Esophagus (tissue), 2 donors: ENCODE measurements at regions not wholly inside any gene's neighbourhood (a gene's known extent, or its start where the extent isn't known, plus 50 kb on each side); places are given as distances from the start of the nearest gene placed in this dataset.

Experiments used
- H3K27ac ChIP-seq, 2 donors: one replicate each; pipeline ENCODE4 v1.5.1; 2013; ENCODE audit warnings: low read depth in 2 of 2, mild to moderate bottlenecking in 2 of 2, inconsistent platforms in 1 of 2, low read length in 1 of 2, moderate library complexity in 1 of 2
- H3K27me3 ChIP-seq, 2 donors: one replicate each; pipeline ENCODE4 v1.6.1; 2013; ENCODE audit warnings: low read length in 2 of 2, control low read depth in 1 of 2, mild to moderate bottlenecking in 1 of 2; ENCODE audit not compliant: insufficient read depth in 2 of 2, control insufficient read depth in 1 of 2
- H3K36me3 ChIP-seq, 2 donors: one replicate each; pipeline ENCODE4 v1.6.1; 2013; ENCODE audit warnings: low read length in 1 of 2; ENCODE audit not compliant: control insufficient read depth in 2 of 2, insufficient read depth in 2 of 2
- H3K4me1 ChIP-seq, 2 donors: one replicate each; pipeline ENCODE4 v1.6.1; 2013; ENCODE audit warnings: low read length in 1 of 2; ENCODE audit not compliant: control insufficient read depth in 2 of 2, insufficient read depth in 2 of 2
- H3K4me3 ChIP-seq, 2 donors: one replicate each; pipeline ENCODE4 v1.5.1; 2013; ENCODE audit warnings: low read length in 2 of 2, mild to moderate bottlenecking in 2 of 2, low read depth in 1 of 2, moderate library complexity in 1 of 2
- H3K9me3 ChIP-seq, 2 donors: one replicate each; pipeline ENCODE4 v1.6.1; 2013; ENCODE audit warnings: mild to moderate bottlenecking in 2 of 2, low read depth in 1 of 2, low read length in 1 of 2, moderate library complexity in 1 of 2; ENCODE audit not compliant: control insufficient read depth in 2 of 2, insufficient read depth in 1 of 2
- WGBS, 2 donors: extraction: QIAGEN DNeasy Blood & Tissue Kit; methylation state at CpG; one replicate each; pipeline ENCODE4 v1.1.7; 2013; 5-methylcytosine and 5-hydroxymethylcytosine counted together
- donor health status: healthy with polysubstance abuse.
- donor health status: Bipolar disorder and iron deficiency.

GRCh38 chr3:24999357-24999756, 428.7 kb upstream of the RARB start:
- Histone ChIP-seq H3K4me1 (no peaks in the 10 kb centered on the region), H3K27me3 (no peaks in the 10 kb centered on the region), H3K27ac (no peak overlapping the region), H3K4me3 (no peak overlapping the region), H3K9me3 (no peaks in the 10 kb centered on the region), H3K36me3 (no peaks in the 10 kb centered on the region)
- 85 to 92% methylated on average over 2 of the region's 2 CpGs for WGBS, 2 donors

- Histone ChIP-seq H3K27me3 (no peaks in the 10 kb centered on the region), H3K9me3 (no peaks in the 10 kb centered on the region), H3K36me3 (no peaks in the 10 kb centered on the region), H3K4me1 (no peaks in the 10 kb centered on the region), H3K4me3 (no peak overlapping the region), H3K27ac (no peak overlapping the region)
- WGBS, 2 donors, result 53 to 64% methylated on average over 1 of the region's 1 CpG
Measured at GRCh38 chr3:25000971-25001591, 427.0 kb upstream of the RARB start.

GRCh38 chr3:25002052-25002451, 426.0 kb upstream of the RARB start:
- 34 to 40% methylated on average over 2 of the region's 2 CpGs for WGBS, 2 donors

DNA sequence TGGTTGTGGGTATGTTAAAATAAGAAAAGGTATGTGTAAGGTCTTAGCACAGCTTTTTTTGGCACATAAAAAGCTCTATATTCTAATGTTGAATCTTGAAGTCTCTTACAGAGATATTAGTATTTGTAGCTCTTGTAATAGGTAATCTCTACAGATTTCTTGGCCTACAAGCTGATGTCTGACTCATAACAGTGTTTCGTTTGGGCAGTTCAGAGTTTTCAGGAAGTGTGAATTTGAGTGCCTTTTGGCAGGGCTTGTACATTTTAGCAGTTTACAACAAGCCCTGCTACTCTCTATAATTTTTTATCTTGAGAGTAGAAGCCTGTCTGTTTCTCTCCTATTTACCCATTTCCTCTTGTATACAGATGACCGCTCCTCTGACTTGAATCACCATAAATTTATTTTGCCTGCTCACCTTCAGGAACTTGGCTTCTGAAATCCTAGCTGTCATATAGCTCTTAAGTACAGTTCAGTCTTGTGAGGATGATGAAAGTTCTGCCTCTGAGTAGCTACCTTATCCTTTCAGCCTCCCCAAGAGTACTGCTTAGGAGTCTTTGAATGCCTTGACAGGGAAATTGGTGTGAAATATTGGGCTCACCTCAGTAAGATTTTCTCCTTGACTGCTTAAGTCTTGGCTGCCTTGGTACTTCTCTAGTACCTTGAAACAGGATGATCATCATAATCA, 419.9 kb upstream of the RARB start:
- Histone ChIP-seq H3K4me3 (no peak overlapping the region), H3K4me1 (no peaks in the 10 kb centered on the region), H3K27ac (peak overlapping the region in 1 of 2 donors; percentile 2), H3K9me3 (no peaks in the 10 kb centered on the region), H3K36me3 (no peaks in the 10 kb centered on the region), H3K27me3 (no peaks in the 10 kb centered on the region)
- WGBS, 2 donors, result 13 to 30% methylated on average over 2 of the region's 2 CpGs

More at GRCh38 chr3:25002052-25002451, 426.0 kb upstream of the RARB start:
- Histone ChIP-seq H3K4me1 (no peaks in the 10 kb centered on the region), H3K27ac (no peak overlapping the region), H3K9me3 (no peaks in the 10 kb centered on the region), H3K4me3 (no peak overlapping the region), H3K36me3 (no peaks in the 10 kb centered on the region), H3K27me3 (no peaks in the 10 kb centered on the region)

GRCh38 chr3:25009665-25010064, 418.4 kb upstream of the RARB start:
- no peaks in the 10 kb centered on the region for H3K9me3 ChIP-seq
- H3K27ac ChIP-seq, result no peak overlapping the region
- WGBS, 2 donors, result 49 to 67% methylated on average over 2 of the region's 2 CpGs
- H3K27me3 ChIP-seq, result peaks cover 0 to 3% of the 10 kb centered on the region in 2 donors
- H3K4me1 ChIP-seq, result no peaks in the 10 kb centered on the region
- no peak overlapping the region for H3K4me3 ChIP-seq
- no peaks in the 10 kb centered on the region for H3K36me3 ChIP-seq

DNA sequence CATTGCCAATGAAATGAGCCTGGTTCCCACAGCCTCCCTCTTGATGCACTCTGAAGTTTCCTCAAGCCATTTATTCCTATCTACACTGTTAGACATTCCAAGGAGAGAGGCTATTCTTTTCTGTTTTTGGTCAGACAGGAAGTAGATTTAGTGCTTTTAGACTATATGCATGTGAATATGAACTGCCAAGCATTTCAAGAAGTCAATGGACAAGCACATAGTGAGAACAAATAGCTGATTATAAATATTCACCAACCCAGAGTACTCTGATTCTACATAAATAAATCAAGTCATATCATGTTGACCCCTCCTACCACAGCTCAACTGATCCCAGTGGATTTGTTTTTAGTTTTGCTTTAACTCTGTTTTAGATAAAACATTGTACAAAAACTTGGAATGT, 412.5 kb upstream of the RARB start:
- no peaks in the 10 kb centered on the region for H3K4me1 ChIP-seq
- H3K27ac ChIP-seq, result no peak overlapping the region
- no peaks in the 10 kb centered on the region for H3K36me3 ChIP-seq
- peaks cover 0 to 3% of the 10 kb centered on the region in 2 donors for H3K27me3 ChIP-seq
- H3K4me3 ChIP-seq, result no peak overlapping the region
- H3K9me3 ChIP-seq, result no peaks in the 10 kb centered on the region

- H3K4me3 ChIP-seq, result no peak overlapping the region
- no peaks in the 10 kb centered on the region for H3K9me3 ChIP-seq
- H3K27me3 ChIP-seq, result peaks cover 3 to 4% of the 10 kb centered on the region in 2 donors
- no peaks in the 10 kb centered on the region for H3K36me3 ChIP-seq
- H3K4me1 ChIP-seq, result no peaks in the 10 kb centered on the region
- no peak overlapping the region for H3K27ac ChIP-seq
Measured at GRCh38 chr3:25018909-25019308, 409.2 kb upstream of the RARB start.

DNA sequence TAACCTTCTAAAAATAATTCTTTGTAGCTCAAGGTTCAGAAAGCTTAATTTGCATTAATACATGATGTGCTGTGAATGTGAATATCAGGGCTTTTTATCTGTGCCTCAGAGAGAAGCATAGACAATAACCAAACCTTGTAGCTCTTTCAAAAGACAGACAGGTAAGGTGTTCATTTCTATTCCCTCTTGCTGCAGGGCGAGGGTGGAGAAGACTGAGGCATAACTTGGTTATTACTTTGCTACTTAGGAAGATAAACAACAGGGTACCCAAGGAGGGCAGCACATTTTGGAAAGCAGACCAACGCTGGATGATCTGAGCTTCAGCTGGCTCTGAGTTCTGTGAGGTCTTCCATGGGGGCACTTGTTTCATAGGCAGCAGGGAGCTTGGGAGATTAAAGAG, 408.6 kb upstream of the RARB start:
- Histone ChIP-seq H3K27ac (no peak overlapping the region), H3K36me3 (no peaks in the 10 kb centered on the region), H3K4me3 (no peak overlapping the region), H3K27me3 (peaks cover 1 to 4% of the 10 kb centered on the region in 2 donors), H3K9me3 (no peaks in the 10 kb centered on the region), H3K4me1 (no peaks in the 10 kb centered on the region)
- WGBS, 2 donors, result 65 to 71% methylated on average over 2 of the region's 2 CpGs

DNA sequence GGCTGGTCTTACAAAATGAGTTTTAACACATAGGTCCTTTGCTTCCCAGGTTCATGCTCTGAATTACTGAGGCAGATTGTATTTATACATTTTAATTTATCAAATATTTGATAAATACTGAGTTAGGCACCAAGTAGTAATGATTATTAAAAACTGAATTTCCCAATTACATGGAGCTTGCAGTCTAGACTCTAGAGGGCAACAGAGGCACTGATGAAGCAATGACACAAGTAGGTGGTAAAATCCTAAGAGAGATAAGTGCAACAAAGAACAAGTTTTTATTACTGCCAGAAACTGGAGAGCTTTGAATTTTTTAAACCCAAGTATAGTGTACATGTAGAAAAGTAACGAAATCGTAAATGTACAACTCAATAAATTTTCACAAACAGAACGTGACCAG, 406.2 kb upstream of the RARB start:
- peaks cover 0 to 4% of the 10 kb centered on the region in 2 donors for H3K27me3 ChIP-seq
- H3K4me3 ChIP-seq, result no peak overlapping the region
- 69 to 91% methylated on average over 3 of the region's 3 CpGs for WGBS, 2 donors
- H3K36me3 ChIP-seq, result no peaks in the 10 kb centered on the region
- H3K4me1 ChIP-seq, result no peaks in the 10 kb centered on the region
- peaks cover 0 to 2% of the 10 kb centered on the region in 2 donors for H3K9me3 ChIP-seq
- H3K27ac ChIP-seq, result no peak overlapping the region

GRCh38 chr3:25023876-25024275, 404.2 kb upstream of the RARB start:
- H3K27me3 ChIP-seq, result peaks cover 0 to 4% of the 10 kb centered on the region in 2 donors
- H3K36me3 ChIP-seq, result no peaks in the 10 kb centered on the region
- H3K27ac ChIP-seq, result no peak overlapping the region
- peaks cover 0 to 2% of the 10 kb centered on the region in 2 donors for H3K9me3 ChIP-seq
- H3K4me3 ChIP-seq, result no peak overlapping the region
- 84 to 85% methylated on average over 2 of the region's 2 CpGs for whole genome bisulfite sequencing, 2 donors
- H3K4me1 ChIP-seq, result no peaks in the 10 kb centered on the region
